NT2/D1 (cell line): ENCODE measurements at regions not wholly inside any gene's neighbourhood (a gene's known extent, or its start where the extent isn't known, plus 50 kb on each side); places are given as distances from the start of the nearest gene placed in this dataset.

ENCODE experiments used
- SUZ12 ChIP-seq: IDR thresholded peaks from 2 replicates; pipeline ENCODE4 v1.6.1; 2011; ENCODE audit not compliant: insufficient read length, insufficient read depth; ENCODE audit errors: extremely low read depth
- YY1 ChIP-seq: IDR thresholded peaks from 2 replicates; pipeline ENCODE4 v1.6.1; 2011; ENCODE audit not compliant: insufficient read length, insufficient read depth

- TF ChIP-seq YY1 (no peak), SUZ12 (no peak)
These were observed 441.1 kb downstream of the AMY1C start for GRCh38 chr1:104190821-104191220.
